B cell (primary cell): ENCODE measurements at regions not wholly inside any gene's neighbourhood (a gene's known extent, or its start where the extent isn't known, plus 50 kb on each side); places are given as distances from the start of the nearest gene placed in this dataset.

Experiments used
- ATAC-seq: fragments of 200-7000 bp; cut with Tn5 transposase; one replicate; pipeline ENCODE4 v1.10.0; 2021; ENCODE audit warnings: low read depth, mild to moderate bottlenecking, moderate number of reproducible peaks, moderate library complexity
- CTCF ChIA-PET: fragments of 350-600 bp; sonication (Branson Sonifier 250); formaldehyde crosslinking; loops from one replicate; lab custom pipeline; 2021; ENCODE audit warnings: antibody characterized with exemption, inconsistent platforms; lab: Charles Lee
- POLR2A ChIA-PET: fragments of 350-600 bp; sonication (Branson Sonifier 250); formaldehyde crosslinking; loops from one replicate; lab custom pipeline; 2021; ENCODE audit warnings: antibody characterized with exemption; lab: Charles Lee
- DNase-seq: peaks from one replicate; pipeline ENCODE4 v3.0.0; 2013
- H2AFZ ChIP-seq: 2 replicates; pipeline ENCODE4 v1.6.1; 2012; ENCODE audit warnings: mild to moderate bottlenecking, low read depth, low read length; ENCODE audit not compliant: insufficient read depth, poor library complexity, severe bottlenecking
- H3K27ac ChIP-seq, 2 donors: 1 replicate in 1 of 2; 2 replicates in 1 of 2; pipeline ENCODE4 v1.5.1; 2012 to 2013; ENCODE audit warnings: low read length in 2 of 2, mild to moderate bottlenecking in 2 of 2, moderate library complexity in 1 of 2
- H3K27me3 ChIP-seq, 4 experiments: fragments of 200-600 bp in 1 of 4; sonication (generic) in 1 of 4; replicated peaks in 1 of 4; 1 replicate in 2 of 4; 2 replicates in 2 of 4; pipeline versions ENCODE4 v1.6.1 to v1.7.0; 2013 to 2016; ENCODE audit warnings: low read length in 3 of 4, mild to moderate bottlenecking in 2 of 4, mixed read lengths in 1 of 4, moderate library complexity in 1 of 4; ENCODE audit not compliant: insufficient read depth in 4 of 4, control insufficient read depth in 3 of 4; ENCODE audit errors: control extremely low read depth in 1 of 4
- H3K36me3 ChIP-seq, 2 experiments: replicated peaks in 1 of 2; 1 replicate in 1 of 2; 2 replicates in 1 of 2; pipeline versions ENCODE4 v1.6.1 to v1.7.1; 2013; ENCODE audit warnings: low read length in 1 of 2; ENCODE audit not compliant: insufficient read depth in 2 of 2, control insufficient read depth in 1 of 2; ENCODE audit errors: control extremely low read depth in 1 of 2, extremely low read depth in 1 of 2
- H3K4me1 ChIP-seq, 2 donors: fragments of 200-600 bp in 1 of 2; sonication (generic) in 1 of 2; 1 replicate in 1 of 2; 2 replicates in 1 of 2; pipeline versions ENCODE4 v1.5.1 to v1.6.1; 2013 to 2017; ENCODE audit warnings: low read length in 2 of 2; ENCODE audit not compliant: control insufficient read depth in 2 of 2, insufficient read depth in 2 of 2
- H3K4me2 ChIP-seq: replicated peaks from 2 replicates; pipeline ENCODE3; 2012; ENCODE audit warnings: mild to moderate bottlenecking, low read depth, low read length; ENCODE audit not compliant: poor library complexity, severe bottlenecking
- H3K4me3 ChIP-seq, 5 experiments: fragments of 200-600 bp in 1 of 5; sonication (generic) in 1 of 5; 1 replicate in 3 of 5; 2 replicates in 2 of 5; pipeline versions ENCODE4 v1.5.1 to v1.7.0; 2011 to 2016; ENCODE audit warnings: low read length in 4 of 5, mild to moderate bottlenecking in 4 of 5, low read depth in 2 of 5, control low read depth in 1 of 5, moderate library complexity in 1 of 5; ENCODE audit not compliant: insufficient read depth in 1 of 5; ENCODE audit errors: control extremely low read depth in 1 of 5, extremely low read depth in 1 of 5
- H3K79me2 ChIP-seq: fragments of 200-600 bp; sonication (generic); one replicate; pipeline ENCODE4 v1.6.0; 2016; ENCODE audit warnings: low read length; ENCODE audit not compliant: control insufficient read depth, insufficient read depth
- H3K9ac ChIP-seq: fragments of 200-600 bp; sonication (generic); 2 replicates; pipeline ENCODE4 v1.6.1; 2017; ENCODE audit warnings: mild to moderate bottlenecking, low read length, moderate library complexity
- H3K9me3 ChIP-seq, 3 donors: one replicate each; pipeline versions ENCODE4 v1.6.1 to v1.7.1; 2013; ENCODE audit warnings: low read length in 2 of 3; ENCODE audit not compliant: control insufficient read depth in 2 of 3, insufficient read depth in 1 of 3; ENCODE audit errors: control extremely low read depth in 1 of 3
- H4K20me1 ChIP-seq: 2 replicates; pipeline ENCODE4 v1.6.0; 2012; ENCODE audit warnings: mild to moderate bottlenecking, low read length; ENCODE audit not compliant: insufficient read depth, control insufficient read depth, poor library complexity, severe bottlenecking
- H3K27ac Mint-ChIP-seq: one replicate; pipeline ENCODE4 v1.8.0; 2021; ENCODE audit warnings: mixed read lengths
- H3K27me3 Mint-ChIP-seq: one replicate; pipeline ENCODE4 v1.8.0; 2021; ENCODE audit warnings: mixed read lengths
- H3K4me1 Mint-ChIP-seq: one replicate; pipeline ENCODE4 v1.8.0; 2021; ENCODE audit warnings: mixed read lengths
- H3K4me3 Mint-ChIP-seq: one replicate; pipeline ENCODE4 v1.8.0; 2021; ENCODE audit warnings: mixed read lengths
- H3K9me3 Mint-ChIP-seq: one replicate; pipeline ENCODE4 v1.8.0; 2022; ENCODE audit warnings: mixed read lengths; ENCODE audit not compliant: insufficient read depth
- CTCF ChIP-seq: fragments of 200-600 bp; IDR thresholded peaks from one replicate; pipeline ENCODE4 v1.8.0; 2022; ENCODE audit warnings: antibody characterized with exemption, mild to moderate bottlenecking
- EZH2 ChIP-seq: IDR thresholded peaks from 2 replicates; pipeline ENCODE4 v1.6.1; 2012; ENCODE audit warnings: borderline replicate concordance, low read depth, mild to moderate bottlenecking, moderate library complexity, low read length; ENCODE audit not compliant: insufficient read depth, poor library complexity, severe bottlenecking
- WGBS: methylation state at CpG from one replicate; pipeline ENCODE4 v1.1.5; 2013; ENCODE audit warnings: missing lambda C conversion rate; ENCODE audit not compliant: insufficient coverage; 5-methylcytosine and 5-hydroxymethylcytosine counted together
- intact Hi-C: fragments of 100-400 bp; cut with micrococcal nuclease; formaldehyde crosslinking; loops from one replicate; pipeline ENCODE4 v1.10.0; 2022

GRCh38 chr13:111425326-111425725 lies 104.9 kb downstream of the TEX29 start:
- Mint-ChIP-seq H3K27me3 (peaks cover 6% of the 10 kb centered on the region), H3K4me1 (no peaks in the 10 kb centered on the region), H3K27ac (no peak overlapping the region), H3K9me3 (no peaks in the 10 kb centered on the region), H3K4me3 (no peak overlapping the region)
- POLR2A ChIA-PET: no interaction called here
- TF ChIP-seq EZH2: no peak
- DNase-seq (no peak), ATAC-seq (no peak)
- Histone ChIP-seq H3K27me3 (no peaks in the 10 kb centered on the region), H3K79me2 (no peaks in the 10 kb centered on the region), H4K20me1 (no peaks in the 10 kb centered on the region), H3K9ac (no peak overlapping the region), H3K36me3 (no peaks in the 10 kb centered on the region), H3K4me2 (no peak overlapping the region), H3K4me3 (no peak overlapping the region), H3K4me1 (no peaks in the 10 kb centered on the region), H3K27ac (no peak overlapping the region), H2AFZ (no peak overlapping the region), H3K9me3 (peaks cover 0 to 5% (median 0%) of the 10 kb centered on the region in 3 donors)
- intact Hi-C loops: no loop called here
- WGBS: 95% methylated on average over 8 of the region's 8 CpGs
- CTCF ChIA-PET: no interaction called here

- Mint-ChIP-seq H3K4me3 (no peak overlapping the region), H3K27ac (no peak overlapping the region), H3K9me3 (no peaks in the 10 kb centered on the region), H3K27me3 (peaks cover 27% of the 10 kb centered on the region), H3K4me1 (no peaks in the 10 kb centered on the region)
- intact Hi-C loops: no loop called here
- no peak overlapping the region for H3K4me3 ChIP-seq
- ATAC-seq (no peak), DNase-seq (no peak)
- peak overlapping the region; percentile 51 for H2AFZ ChIP-seq
- no peaks in the 10 kb centered on the region for H3K4me1 ChIP-seq
- WGBS: 29% methylated on average over 10 of the region's 12 CpGs
- H3K9ac ChIP-seq: no peak overlapping the region
- peaks cover 0 to 5% (median 0%) of the 10 kb centered on the region in 3 donors for H3K9me3 ChIP-seq
- H3K4me2 ChIP-seq: peak overlapping the region; percentile 40
- POLR2A ChIA-PET: no interaction called here
- H3K79me2 ChIP-seq: no peaks in the 10 kb centered on the region
- H3K36me3 ChIP-seq: no peaks in the 10 kb centered on the region
- H3K27me3 ChIP-seq: peaks cover 0 to 3% (median 0%) of the 10 kb centered on the region in 4 experiments
- CTCF ChIA-PET: interaction anchor here (0.7 to 1.1 kb wide), 3 partner anchors 10 to 361 kb away, joined by 3 to 5 read pairs (median 3); no protein-coding TSS in a partner anchor
- TF ChIP-seq CTCF (peak; percentile 64), EZH2 (no peak)
- no peaks in the 10 kb centered on the region for H4K20me1 ChIP-seq
- no peak overlapping the region for H3K27ac ChIP-seq
These were observed 108.7 kb downstream of the TEX29 start for GRCh38 chr13:111429064-111429558.
